ENCODE measurements at regions not wholly inside any gene's neighbourhood (a gene's known extent, or its start where the extent isn't known, plus 50 kb on each side); places are given as distances from the start of the nearest gene placed in this dataset.

DNA sequence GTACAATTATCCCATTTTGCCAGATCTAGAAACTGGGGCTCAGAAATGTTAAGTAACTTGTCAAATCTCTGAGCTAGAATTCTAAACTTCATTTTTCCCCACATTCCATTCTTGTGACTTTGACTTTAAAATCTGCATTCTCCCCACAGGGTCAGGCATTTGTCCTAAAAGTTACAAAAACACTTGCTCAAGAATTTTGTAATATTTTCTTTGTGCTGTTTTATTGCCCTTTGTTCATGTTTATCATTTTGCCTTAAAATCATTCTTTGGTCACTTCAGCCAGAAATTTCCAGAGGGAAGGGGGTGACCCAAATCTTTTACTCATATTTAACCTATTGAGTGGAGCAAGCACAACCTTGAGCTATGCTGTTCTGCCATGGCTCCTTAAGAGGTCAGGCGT is 120.1 kb upstream of the CCL21 start:
- no TSS peak for BruUV-seq (replicated peaks)
- ATAC-seq (no peak), DNase-seq (no peak)
- TF ChIP-seq EZH2 (IDR thresholded peaks at IDR 0.05; ENCODE audit: low read length, unreplicated experiment), result no peak
- TF ChIP-seq EZH2phosphoT487 (IDR thresholded peaks at IDR 0.05; ENCODE audit: borderline replicate concordance, low read length), result no peak
- H3K9me2 ChIP-seq (replicated peaks; ENCODE audit: low read length), result no peaks in the 10 kb centered on the region
- intact Hi-C loops (cut with micrococcal nuclease), result no loop called here
- CTCF ChIA-PET, result no interaction called here
- H2AFZ ChIP-seq (ENCODE audit: low read length), result no peak overlapping the region
- POLR2A ChIA-PET (ENCODE audit: unreplicated experiment), result no interaction called here
- H3K9me3 ChIP-seq (ENCODE audit: low read length), result no peaks in the 10 kb centered on the region
- H3K4me2 ChIP-seq (ENCODE audit: low read length), result no peak overlapping the region
- H3K4me3 ChIP-seq (ENCODE audit: low read length), result no peak overlapping the region
- no peaks in the 10 kb centered on the region for H4K20me1 ChIP-seq (ENCODE audit: low read length)
- H3K27ac ChIP-seq (ENCODE audit: low read length), result no peak overlapping the region
- H3K27me3 ChIP-seq (ENCODE audit: low read length), result 0 out of 2 replicates have a peak, but pooled peaks cover 3% of the 10 kb centered on the region
- H3K79me2 ChIP-seq (ENCODE audit: low read length), result no peaks in the 10 kb centered on the region
- H3K4me1 ChIP-seq (ENCODE audit: insufficient read depth, low read length), result no peaks in the 10 kb centered on the region
- H3K9ac ChIP-seq (ENCODE audit: low read length), result no peak overlapping the region
- H3F3A ChIP-seq (ENCODE audit: low read length, unreplicated experiment), result no peaks in the 10 kb centered on the region
- no peaks in the 10 kb centered on the region for H3K36me3 ChIP-seq (ENCODE audit: low read depth, low read length)

DNA sequence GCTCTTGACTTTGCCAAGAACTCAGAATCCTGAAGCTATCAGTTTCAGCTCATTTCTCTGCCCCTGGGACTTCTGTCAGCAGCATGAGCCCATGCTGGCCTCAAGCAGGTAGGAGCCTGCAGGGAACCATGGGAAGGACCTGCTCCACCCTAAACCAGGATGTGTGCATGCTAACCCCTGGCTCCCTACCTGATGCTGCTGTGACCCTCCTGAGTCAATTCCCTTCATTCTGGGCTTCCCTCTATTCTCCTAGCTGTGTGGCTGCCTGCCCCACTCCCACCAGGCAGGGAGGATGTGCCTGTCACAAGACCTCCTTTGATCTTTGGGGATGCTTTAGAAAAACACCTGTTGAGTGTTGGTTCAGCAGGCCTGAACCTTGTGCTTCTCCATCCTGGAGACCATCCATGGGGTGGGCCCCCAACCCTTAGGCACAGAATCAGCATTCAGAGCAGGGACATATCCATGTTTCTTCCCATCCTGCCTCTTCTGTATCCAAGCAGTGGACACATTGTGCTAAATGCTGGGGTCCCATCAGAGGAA is 117.1 kb upstream of the CCL21 start:
- Histone ChIP-seq H3K4me3 (ENCODE audit: low read length) (no peak overlapping the region), H3K27me3 (ENCODE audit: low read length) (peaks cover 9% of the 10 kb centered on the region; the same call in 1 of the 2 replicates), H2AFZ (ENCODE audit: low read length) (no peak overlapping the region), H3K36me3 (ENCODE audit: low read depth, low read length) (no peaks in the 10 kb centered on the region), H3K9ac (ENCODE audit: low read length) (no peak overlapping the region), H3K9me3 (ENCODE audit: low read length) (no peaks in the 10 kb centered on the region), H3K79me2 (ENCODE audit: low read length) (no peaks in the 10 kb centered on the region), H3K4me2 (ENCODE audit: low read length) (no peak overlapping the region), H3K9me2 (replicated peaks; ENCODE audit: low read length) (no peaks in the 10 kb centered on the region), H3K4me1 (ENCODE audit: insufficient read depth, low read length) (no peaks in the 10 kb centered on the region), H4K20me1 (ENCODE audit: low read length) (no peaks in the 10 kb centered on the region), H3F3A (ENCODE audit: low read length, unreplicated experiment) (no peaks in the 10 kb centered on the region), H3K27ac (ENCODE audit: low read length) (no peak overlapping the region)
- no peak for TF ChIP-seq EZH2 (IDR thresholded peaks at IDR 0.05; ENCODE audit: low read length, unreplicated experiment)
- no peak for TF ChIP-seq EZH2phosphoT487 (IDR thresholded peaks at IDR 0.05; ENCODE audit: borderline replicate concordance, low read length)
- TF ChIP-seq, protein P1, sequence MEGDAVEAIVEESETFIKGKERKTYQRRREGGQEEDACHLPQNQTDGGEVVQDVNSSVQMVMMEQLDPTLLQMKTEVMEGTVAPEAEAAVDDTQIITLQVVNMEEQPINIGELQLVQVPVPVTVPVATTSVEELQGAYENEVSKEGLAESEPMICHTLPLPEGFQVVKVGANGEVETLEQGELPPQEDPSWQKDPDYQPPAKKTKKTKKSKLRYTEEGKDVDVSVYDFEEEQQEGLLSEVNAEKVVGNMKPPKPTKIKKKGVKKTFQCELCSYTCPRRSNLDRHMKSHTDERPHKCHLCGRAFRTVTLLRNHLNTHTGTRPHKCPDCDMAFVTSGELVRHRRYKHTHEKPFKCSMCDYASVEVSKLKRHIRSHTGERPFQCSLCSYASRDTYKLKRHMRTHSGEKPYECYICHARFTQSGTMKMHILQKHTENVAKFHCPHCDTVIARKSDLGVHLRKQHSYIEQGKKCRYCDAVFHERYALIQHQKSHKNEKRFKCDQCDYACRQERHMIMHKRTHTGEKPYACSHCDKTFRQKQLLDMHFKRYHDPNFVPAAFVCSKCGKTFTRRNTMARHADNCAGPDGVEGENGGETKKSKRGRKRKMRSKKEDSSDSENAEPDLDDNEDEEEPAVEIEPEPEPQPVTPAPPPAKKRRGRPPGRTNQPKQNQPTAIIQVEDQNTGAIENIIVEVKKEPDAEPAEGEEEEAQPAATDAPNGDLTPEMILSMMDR (conservative IDR thresholded peaks at IDR 0.05; ENCODE audit: low read depth, low read length), result no peak
- no TSS peak for BruUV-seq (replicated peaks)
- no peak for DNase-seq
- ATAC-seq, result no peak
- intact Hi-C loops (cut with micrococcal nuclease), result no loop called here
- ChIA-PET CTCF (no interaction called here), POLR2A (ENCODE audit: unreplicated experiment) (no interaction called here)

DNA sequence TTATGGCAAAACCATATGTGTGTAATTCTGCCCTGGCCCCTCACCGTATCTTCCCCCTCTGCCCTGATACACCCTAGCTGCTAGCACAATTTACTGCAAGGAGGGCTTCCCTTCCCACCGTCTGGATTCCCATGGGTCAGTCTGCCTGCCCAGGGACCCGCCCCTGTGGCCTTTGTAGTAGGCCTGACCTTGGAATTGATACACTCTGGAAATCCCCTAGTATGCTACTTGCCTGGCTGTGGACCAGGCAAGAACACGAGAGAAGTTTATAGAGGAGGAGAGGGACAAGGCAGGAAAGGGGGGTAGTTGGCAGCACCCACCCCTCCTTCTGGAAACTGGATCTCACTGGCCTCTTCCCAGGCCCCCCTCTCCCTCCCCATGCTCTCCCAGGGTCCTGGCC is 115.8 kb upstream of the CCL21 start:
- Histone ChIP-seq H3K4me1 (ENCODE audit: insufficient read depth, low read length) (no peaks in the 10 kb centered on the region), H3K27me3 (ENCODE audit: low read length) (peaks cover 9% of the 10 kb centered on the region; the same call in 1 of the 2 replicates), H3K36me3 (ENCODE audit: low read depth, low read length) (no peaks in the 10 kb centered on the region), H3K4me2 (ENCODE audit: low read length) (no peak overlapping the region), H3F3A (ENCODE audit: low read length, unreplicated experiment) (no peaks in the 10 kb centered on the region), H3K9ac (ENCODE audit: low read length) (no peak overlapping the region), H3K4me3 (ENCODE audit: low read length) (no peak overlapping the region), H3K27ac (ENCODE audit: low read length) (no peak overlapping the region), H3K9me2 (replicated peaks; ENCODE audit: low read length) (no peaks in the 10 kb centered on the region), H3K79me2 (ENCODE audit: low read length) (no peaks in the 10 kb centered on the region), H4K20me1 (ENCODE audit: low read length) (no peaks in the 10 kb centered on the region), H3K9me3 (ENCODE audit: low read length) (no peaks in the 10 kb centered on the region), H2AFZ (ENCODE audit: low read length) (no peak overlapping the region)
- ATAC-seq (no peak), DNase-seq (no peak)
- ChIA-PET POLR2A (ENCODE audit: unreplicated experiment) (no interaction called here), CTCF (no interaction called here)
- intact Hi-C loops (cut with micrococcal nuclease), result no loop called here
- no TSS peak for BruUV-seq (replicated peaks)
- TF ChIP-seq EZH2phosphoT487 (IDR thresholded peaks at IDR 0.05; ENCODE audit: borderline replicate concordance, low read length) (no peak), EZH2 (IDR thresholded peaks at IDR 0.05; ENCODE audit: low read length, unreplicated experiment) (no peak)
- TF ChIP-seq, protein P1 (conservative IDR thresholded peaks at IDR 0.05; ENCODE audit: low read depth, low read length), result no peak

All from PC-3 (cell line).